ENCODE measurements at regions not wholly inside any gene's neighbourhood (a gene's known extent, or its start where the extent isn't known, plus 50 kb on each side); places are given as distances from the start of the nearest gene placed in this dataset.

DNA sequence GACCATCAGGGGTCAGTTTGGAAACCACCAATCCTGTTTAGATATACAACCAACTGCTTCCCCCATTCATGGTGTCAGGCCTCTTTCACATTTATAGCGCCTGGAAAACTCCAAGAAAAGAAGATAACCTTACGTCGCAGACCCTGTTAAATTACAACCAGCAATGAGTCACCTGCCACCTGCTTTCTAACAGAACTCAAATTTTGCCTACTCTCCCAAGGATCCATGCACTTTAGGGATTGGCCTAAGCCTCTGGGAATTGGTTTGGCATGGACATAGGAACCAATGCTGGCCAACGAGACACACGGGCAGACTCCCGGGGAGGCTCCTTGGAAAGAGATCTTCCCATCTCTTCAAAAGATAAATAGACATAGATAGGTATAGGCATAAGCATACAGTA is 87.0 kb downstream of the FEM1C start:
- no peak overlapping the region for H3K4me3 ChIP-seq
- ATAC-seq, result no peak
- no peak overlapping the region for H3K27ac ChIP-seq
- no peaks in the 10 kb centered on the region for H3K27me3 ChIP-seq
- no peaks in the 10 kb centered on the region for H3K36me3 ChIP-seq
- no peaks in the 10 kb centered on the region for H3K9me3 ChIP-seq
- TF ChIP-seq EP300 (IDR thresholded peaks at IDR 0.05) (no peak), POLR2A (IDR thresholded peaks at IDR 0.05) (no peak), POLR2AphosphoS5 (IDR thresholded peaks at IDR 0.05) (no peak)
- TF ChIP-seq, protein P1, sequence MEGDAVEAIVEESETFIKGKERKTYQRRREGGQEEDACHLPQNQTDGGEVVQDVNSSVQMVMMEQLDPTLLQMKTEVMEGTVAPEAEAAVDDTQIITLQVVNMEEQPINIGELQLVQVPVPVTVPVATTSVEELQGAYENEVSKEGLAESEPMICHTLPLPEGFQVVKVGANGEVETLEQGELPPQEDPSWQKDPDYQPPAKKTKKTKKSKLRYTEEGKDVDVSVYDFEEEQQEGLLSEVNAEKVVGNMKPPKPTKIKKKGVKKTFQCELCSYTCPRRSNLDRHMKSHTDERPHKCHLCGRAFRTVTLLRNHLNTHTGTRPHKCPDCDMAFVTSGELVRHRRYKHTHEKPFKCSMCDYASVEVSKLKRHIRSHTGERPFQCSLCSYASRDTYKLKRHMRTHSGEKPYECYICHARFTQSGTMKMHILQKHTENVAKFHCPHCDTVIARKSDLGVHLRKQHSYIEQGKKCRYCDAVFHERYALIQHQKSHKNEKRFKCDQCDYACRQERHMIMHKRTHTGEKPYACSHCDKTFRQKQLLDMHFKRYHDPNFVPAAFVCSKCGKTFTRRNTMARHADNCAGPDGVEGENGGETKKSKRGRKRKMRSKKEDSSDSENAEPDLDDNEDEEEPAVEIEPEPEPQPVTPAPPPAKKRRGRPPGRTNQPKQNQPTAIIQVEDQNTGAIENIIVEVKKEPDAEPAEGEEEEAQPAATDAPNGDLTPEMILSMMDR (IDR thresholded peaks at IDR 0.05), result no peak
- H3K4me1 ChIP-seq, result peaks cover 0 to 8% (median 0%) of the 10 kb centered on the region in 3 donors
- WGBS, 2 donors (ENCODE audit: low coverage in 1 of 2), result 80 to 100% methylated on average over 3 to 6 of the region's 6 CpGs

DNA sequence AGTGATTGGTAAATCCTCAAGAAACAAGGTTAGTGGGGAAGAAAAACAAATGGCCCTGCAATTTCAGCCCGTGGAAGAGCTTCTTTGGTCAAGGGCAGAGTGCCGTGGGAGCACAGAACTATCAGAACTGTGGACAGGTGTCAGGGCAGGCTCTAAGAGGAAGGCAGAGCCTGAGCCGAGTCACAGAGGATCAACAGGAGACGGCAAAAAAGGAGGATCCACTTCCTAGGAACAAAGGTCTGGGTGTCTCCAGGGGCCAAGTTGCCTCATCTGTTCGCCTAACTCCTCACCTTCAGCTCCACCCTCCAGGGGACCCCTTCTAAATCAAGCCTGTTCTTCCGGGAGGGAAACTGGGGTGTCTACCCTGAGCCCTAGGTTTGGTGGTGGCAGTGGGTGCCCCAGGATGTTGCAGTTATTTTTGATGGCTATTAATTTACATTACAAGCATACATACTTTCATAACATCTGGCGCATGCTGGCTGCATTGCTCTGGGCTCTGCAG is 88.0 kb downstream of the FEM1C start:
- whole genome bisulfite sequencing, 2 donors (ENCODE audit: low coverage in 1 of 2), result 70 to 90% methylated on average over 3 to 4 of the region's 7 CpGs
- Histone ChIP-seq H3K4me3 (no peak overlapping the region), H3K27ac (no peak overlapping the region), H3K36me3 (no peaks in the 10 kb centered on the region), H3K9me3 (no peaks in the 10 kb centered on the region), H3K27me3 (no peaks in the 10 kb centered on the region), H3K4me1 (peaks cover 0 to 8% (median 0%) of the 10 kb centered on the region in 3 donors)
- TF ChIP-seq, protein P1 (IDR thresholded peaks at IDR 0.05), result no peak
- no peak for TF ChIP-seq POLR2AphosphoS5 (IDR thresholded peaks at IDR 0.05)
- TF ChIP-seq EP300 (IDR thresholded peaks at IDR 0.05), result no peak
- no peak for TF ChIP-seq POLR2A (IDR thresholded peaks at IDR 0.05)
- ATAC-seq, result no peak

DNA sequence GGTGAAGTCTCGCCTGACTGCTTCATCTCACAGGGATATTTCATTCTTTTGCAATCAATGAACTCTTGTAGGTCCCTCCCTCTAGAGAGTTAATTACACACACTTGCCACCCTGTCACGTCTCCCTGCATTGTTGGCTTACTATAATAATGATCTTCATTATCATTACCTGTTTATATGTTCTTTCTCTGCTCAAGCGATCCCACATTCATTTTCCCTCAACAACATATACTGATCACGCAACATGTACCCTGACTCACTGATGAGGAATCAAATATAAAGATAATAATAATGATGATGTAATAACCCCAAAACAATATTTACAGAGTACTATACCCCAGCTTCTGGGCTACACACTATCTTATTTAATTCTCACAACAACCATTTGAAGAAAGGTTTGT is 88.5 kb downstream of the FEM1C start:
- ATAC-seq, result no peak
- no peaks in the 10 kb centered on the region for H3K9me3 ChIP-seq
- peaks cover 0 to 11% (median 0%) of the 10 kb centered on the region in 3 donors for H3K4me1 ChIP-seq
- no peak overlapping the region for H3K4me3 ChIP-seq
- H3K27me3 ChIP-seq, result no peaks in the 10 kb centered on the region
- TF ChIP-seq, protein P1 (IDR thresholded peaks at IDR 0.05), result no peak
- TF ChIP-seq EP300 (IDR thresholded peaks at IDR 0.05) (no peak), POLR2A (IDR thresholded peaks at IDR 0.05) (no peak), POLR2AphosphoS5 (IDR thresholded peaks at IDR 0.05) (no peak)
- 87 to 98% methylated on average over 4 of the region's 4 CpGs for WGBS, 2 donors (ENCODE audit: low coverage in 1 of 2)
- H3K27ac ChIP-seq, result no peak overlapping the region
- no peaks in the 10 kb centered on the region for H3K36me3 ChIP-seq

DNA sequence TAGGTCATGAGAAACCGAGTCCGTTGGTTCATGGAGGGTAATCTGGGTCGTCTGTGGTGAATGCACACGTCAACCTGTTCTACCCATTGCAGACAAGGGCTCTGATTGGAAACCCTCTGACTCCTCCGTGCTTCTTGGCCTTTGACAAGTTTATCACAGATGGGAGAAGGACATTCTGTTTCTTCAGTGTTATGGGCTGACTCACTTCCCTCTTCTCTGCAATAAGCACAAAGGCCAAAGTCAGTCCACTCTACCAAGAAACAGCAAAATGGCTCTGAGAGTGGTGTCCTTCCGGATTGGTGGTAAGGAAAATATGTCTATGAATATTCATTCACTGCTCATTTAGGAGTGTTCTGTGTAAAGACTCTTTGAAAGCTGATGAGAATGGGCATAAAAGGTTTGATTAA is 89.3 kb downstream of the FEM1C start:
- TF ChIP-seq, protein P1 (IDR thresholded peaks at IDR 0.05), result no peak
- peak; percentile 44 for TF ChIP-seq POLR2AphosphoS5 (IDR thresholded peaks at IDR 0.05)
- Histone ChIP-seq H3K4me3 (no peak overlapping the region), H3K36me3 (no peaks in the 10 kb centered on the region), H3K27ac (no peak overlapping the region), H3K4me1 (peaks cover 0 to 16% (median 0%) of the 10 kb centered on the region in 3 donors), H3K27me3 (no peaks in the 10 kb centered on the region), H3K9me3 (no peaks in the 10 kb centered on the region)
- 72 to 86% methylated on average over 4 to 6 of the region's 6 CpGs for WGBS, 2 donors (ENCODE audit: low coverage in 1 of 2)
- ATAC-seq, result peak; percentile 77

DNA sequence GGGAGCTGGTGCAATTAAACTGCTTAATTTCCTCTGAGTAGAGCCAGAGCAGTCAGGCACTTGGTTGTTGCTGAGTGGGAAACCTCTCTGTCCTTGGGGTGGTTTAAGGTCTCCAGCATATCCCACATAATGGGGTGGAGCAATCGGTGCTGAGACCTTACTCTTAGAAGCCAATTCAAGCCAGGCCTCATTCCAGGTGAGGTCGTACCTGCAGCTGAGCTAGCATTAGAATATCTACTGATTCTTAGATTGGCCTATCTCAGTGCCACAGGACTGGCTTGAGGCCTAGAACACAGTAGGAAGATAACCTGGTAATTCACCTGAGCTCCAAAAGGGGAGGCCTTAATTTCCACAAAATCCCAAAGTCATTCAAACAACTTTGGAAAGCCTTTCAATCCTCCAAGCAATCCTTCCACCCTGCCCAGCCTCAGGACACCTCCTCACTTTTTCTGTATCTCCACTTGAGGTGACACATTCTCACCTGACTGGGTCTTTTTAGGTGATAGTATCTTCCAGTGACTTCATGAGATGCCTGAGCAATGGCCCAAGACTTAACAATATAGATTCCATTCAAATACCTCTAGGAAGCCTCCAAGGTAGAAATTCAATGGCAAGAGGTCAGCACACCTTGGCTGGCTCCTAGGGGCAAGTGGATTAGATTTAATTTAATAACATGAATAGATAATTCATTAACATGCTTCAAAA is 91.0 kb downstream of the FEM1C start:
- ATAC-seq, result no peak
- Histone ChIP-seq H3K27ac (no peak overlapping the region), H3K36me3 (no peaks in the 10 kb centered on the region), H3K4me3 (no peak overlapping the region), H3K4me1 (peaks cover 0 to 12% (median 0%) of the 10 kb centered on the region in 3 donors), H3K9me3 (no peaks in the 10 kb centered on the region), H3K27me3 (no peaks in the 10 kb centered on the region)
- 83% methylated on average over 2 of the region's 2 CpGs; no CpG with 5 or more reads in 1 of the 2 donors for WGBS, 2 donors (ENCODE audit: low coverage in 1 of 2)
- no peak for TF ChIP-seq EP300 (IDR thresholded peaks at IDR 0.05)
- TF ChIP-seq, protein P1 (IDR thresholded peaks at IDR 0.05), result no peak
- TF ChIP-seq POLR2A (IDR thresholded peaks at IDR 0.05), result no peak
- no peak for TF ChIP-seq POLR2AphosphoS5 (IDR thresholded peaks at IDR 0.05)
